Urinary bladder (tissue), 3 donors: ENCODE measurements at regions not wholly inside any gene's neighbourhood (a gene's known extent, or its start where the extent isn't known, plus 50 kb on each side); places are given as distances from the start of the nearest gene placed in this dataset.
"Not testable (repeated sequence)": the region's sequence is repeated elsewhere in the genome, so short reads cannot be mapped to it uniquely, and the experiment has no call there.

Experiments used
- DNase-seq: peaks from one replicate; pipeline ENCODE4 v3.0.0-alpha.2; 2015; ENCODE audit errors: extremely low spot score
- H3K27ac ChIP-seq: one replicate; pipeline ENCODE4 v1.5.1; 2013; ENCODE audit warnings: low read depth, mild to moderate bottlenecking, moderate library complexity
- H3K36me3 ChIP-seq: one replicate; pipeline ENCODE4 v1.6.1; 2013; ENCODE audit warnings: mild to moderate bottlenecking, moderate library complexity; ENCODE audit not compliant: insufficient read depth
- H3K4me1 ChIP-seq: one replicate; pipeline ENCODE4 v1.6.1; 2013; ENCODE audit warnings: mild to moderate bottlenecking, moderate library complexity; ENCODE audit not compliant: insufficient read depth
- H3K4me3 ChIP-seq: one replicate; pipeline ENCODE4 v1.5.1; 2013; ENCODE audit warnings: low read depth, low read length
- WGBS: extraction: QIAGEN DNeasy Blood & Tissue Kit; methylation state at CpG from one replicate; pipeline ENCODE4 v1.1.7; 2013; 5-methylcytosine and 5-hydroxymethylcytosine counted together
- donor health status: healthy with polysubstance abuse.
- donor health status: healthy.

DNA sequence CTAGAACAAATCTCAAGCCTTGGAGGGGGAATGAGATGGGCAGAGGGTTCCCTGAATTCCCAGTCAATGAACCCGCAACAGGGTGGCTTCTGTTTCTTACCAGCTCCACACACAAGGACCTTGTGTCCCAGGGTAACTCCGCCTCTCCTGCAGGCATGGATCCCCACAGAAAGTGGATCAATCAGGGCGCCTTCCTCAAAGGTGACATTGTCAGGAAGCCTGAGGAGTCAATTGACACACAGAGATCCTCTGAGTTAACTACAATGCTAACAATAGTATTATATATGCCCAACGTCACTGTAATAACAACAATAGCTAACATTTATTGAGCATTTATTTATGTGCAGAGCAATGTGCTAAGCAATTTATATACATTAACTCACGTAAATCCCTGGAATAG is 98.8 kb downstream of the TRIM69 start:
- H3K36me3 ChIP-seq, H3K4me3 ChIP-seq, DNase-seq, H3K27ac ChIP-seq, H3K4me1 ChIP-seq: not testable (repeated sequence)
- WGBS = 88% methylated on average over 5 of the region's 5 CpGs

DNA sequence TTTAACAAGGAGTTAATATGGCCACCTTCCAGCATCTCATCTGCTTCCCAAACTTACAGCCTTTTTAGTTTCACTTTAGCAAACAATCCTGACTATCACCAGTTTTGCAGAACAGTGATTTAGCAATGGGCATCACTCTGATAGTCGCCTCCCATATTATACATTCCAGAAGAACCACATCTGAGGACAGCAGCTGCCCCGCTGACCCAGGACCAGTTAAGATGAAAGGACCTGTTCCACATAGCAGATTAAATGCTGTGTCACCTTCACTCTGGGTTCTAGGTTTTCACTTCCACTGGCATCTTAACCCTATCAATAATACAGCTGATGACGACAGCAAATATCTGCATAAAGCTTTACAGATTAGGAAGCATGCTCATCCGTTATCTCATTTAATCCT is 99.8 kb downstream of the TRIM69 start:
- Histone ChIP-seq H3K36me3 (no peaks in the 10 kb centered on the region), H3K4me3 (no peak overlapping the region), H3K4me1 (no peaks in the 10 kb centered on the region), H3K27ac (no peak overlapping the region)
- no peak for DNase-seq
- WGBS = 71% methylated on average over 4 of the region's 4 CpGs

DNA sequence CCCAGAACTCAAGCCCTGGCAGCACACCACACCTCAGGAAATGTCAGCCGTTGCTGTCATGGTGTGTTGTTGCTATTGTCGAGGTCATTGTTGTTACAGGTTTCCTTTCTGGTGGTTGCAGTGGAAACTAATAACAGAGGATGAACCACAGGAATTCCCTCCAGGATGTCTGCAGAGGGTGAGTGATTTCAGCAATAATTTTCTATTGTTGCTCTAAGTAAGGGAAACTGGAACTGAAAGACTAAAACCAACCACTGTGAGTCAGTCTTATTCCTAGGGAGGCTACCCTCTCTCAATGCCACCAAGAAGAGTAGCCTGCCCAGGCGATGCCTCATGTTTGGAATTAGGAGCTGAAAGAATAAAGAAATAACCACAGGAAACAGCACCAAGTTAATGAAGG is 102.6 kb downstream of the TRIM69 start:
- 66% methylated on average over 3 of the region's 3 CpGs for WGBS
- not testable (repeated sequence) for H3K4me3 ChIP-seq, DNase-seq, H3K36me3 ChIP-seq, H3K27ac ChIP-seq, H3K4me1 ChIP-seq

DNA sequence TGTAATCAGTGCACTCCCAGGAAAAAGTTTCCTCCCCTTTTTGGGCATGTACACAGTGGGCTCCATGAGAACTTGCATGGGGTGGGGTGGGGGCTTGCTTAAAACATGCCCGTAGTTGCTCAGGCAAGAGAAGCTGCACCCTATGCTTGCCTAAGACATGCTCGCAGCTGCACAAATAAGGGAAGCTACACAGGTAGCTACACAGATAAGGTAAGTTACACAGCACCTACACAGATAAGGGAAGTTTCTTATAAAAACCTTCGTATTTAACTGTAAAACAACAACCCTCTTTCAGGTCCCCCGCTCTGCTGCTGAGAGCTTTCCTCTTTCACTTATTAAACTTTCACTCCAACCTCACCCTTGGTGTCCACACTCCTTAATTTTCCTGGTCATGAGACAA is 105.4 kb downstream of the TRIM69 start:
- H3K4me3 ChIP-seq, H3K36me3 ChIP-seq, H3K27ac ChIP-seq, DNase-seq, H3K4me1 ChIP-seq: not testable (repeated sequence)
- 63% methylated on average over 4 of the region's 4 CpGs for WGBS

DNA sequence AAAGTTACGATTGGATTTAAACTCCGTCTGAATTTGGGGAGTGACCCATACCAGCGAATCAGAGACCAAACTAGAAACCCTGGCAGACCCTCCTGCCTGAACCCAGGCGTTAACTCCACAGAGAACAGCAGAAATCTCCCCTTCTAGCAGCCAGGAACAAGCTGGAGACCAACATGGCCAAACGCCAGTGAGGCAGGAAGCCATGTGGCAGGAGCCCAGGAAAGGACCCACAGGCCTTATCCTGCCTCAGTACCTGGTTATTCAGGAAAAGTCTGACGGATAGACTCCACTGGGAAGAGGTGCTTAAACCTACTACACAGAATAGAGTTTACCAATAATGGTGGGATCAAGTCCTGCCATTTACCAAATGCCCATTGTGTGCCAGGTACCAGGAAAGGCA is 106.6 kb downstream of the TRIM69 start:
- H3K4me3 ChIP-seq, DNase-seq, H3K4me1 ChIP-seq, H3K36me3 ChIP-seq, H3K27ac ChIP-seq: not testable (repeated sequence)
- WGBS = 56% methylated on average over 6 of the region's 6 CpGs

DNA sequence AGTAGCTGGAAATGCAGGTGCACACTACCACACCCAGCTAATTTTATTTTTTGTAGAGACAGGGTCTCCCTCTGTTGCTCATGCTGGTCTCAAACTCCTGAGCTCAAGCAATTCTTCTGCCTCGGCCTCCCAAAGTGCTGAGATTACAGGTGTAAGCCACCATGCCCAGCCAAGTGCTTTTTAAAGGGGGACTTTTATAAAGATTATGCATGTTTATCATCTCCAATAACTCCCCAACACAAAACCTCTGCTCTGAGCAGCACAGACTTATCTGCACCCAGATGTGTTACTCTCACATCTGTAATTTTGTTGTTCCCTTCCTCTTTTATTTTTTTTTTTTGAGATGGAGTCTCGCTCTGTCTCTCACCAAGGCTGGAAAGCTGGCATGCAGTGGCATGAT is 108.6 kb downstream of the TRIM69 start:
- 86% methylated on average over 2 of the region's 2 CpGs for WGBS

DNA sequence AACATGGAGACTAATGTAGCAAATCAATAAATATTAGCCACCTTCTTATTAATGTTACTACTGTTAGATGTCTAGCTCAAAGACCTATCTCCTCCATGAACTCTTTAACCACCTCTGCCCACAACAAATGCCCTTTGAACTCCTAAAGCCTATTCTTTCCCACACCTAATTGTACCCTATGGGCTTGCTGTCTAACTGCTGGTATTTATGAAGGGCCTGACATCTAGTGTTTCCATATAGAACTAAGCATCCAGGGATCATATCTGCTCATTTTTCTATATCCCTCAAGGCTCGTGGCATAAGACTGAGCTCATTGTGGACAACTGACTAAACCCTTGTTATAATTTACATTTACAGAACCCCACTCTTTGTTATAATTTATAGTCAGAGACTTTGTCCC is 109.8 kb downstream of the TRIM69 start:
- 62% methylated on average over 1 of the region's 1 CpG for WGBS
- not testable (repeated sequence) for H3K4me3 ChIP-seq, DNase-seq, H3K4me1 ChIP-seq, H3K27ac ChIP-seq, H3K36me3 ChIP-seq

More for the DNA sequence above, 108.6 kb downstream of the TRIM69 start:
- H3K4me1 ChIP-seq, DNase-seq, H3K36me3 ChIP-seq, H3K4me3 ChIP-seq, H3K27ac ChIP-seq: not testable (repeated sequence)

DNA sequence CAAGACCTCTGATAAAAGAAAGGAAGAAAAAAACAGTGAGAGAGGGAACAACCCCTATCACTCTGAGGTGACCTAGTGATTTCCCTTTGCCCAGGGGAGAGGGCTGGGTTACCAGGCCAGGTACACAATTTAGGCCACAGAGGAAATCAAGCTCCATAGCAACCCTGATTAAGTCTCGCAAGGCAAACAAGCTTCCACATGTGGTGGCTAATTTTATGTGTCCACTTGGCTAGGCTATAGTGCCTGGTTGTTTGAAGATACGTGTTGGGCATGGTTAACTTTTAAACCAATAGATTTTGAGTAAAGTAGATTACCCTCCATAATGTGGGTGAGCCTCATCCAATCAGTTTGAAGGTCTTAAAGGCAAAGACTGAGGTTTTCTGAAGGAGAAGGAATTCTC is 108.9 kb upstream of the TERB2 start:
- not testable (repeated sequence) for DNase-seq, H3K4me1 ChIP-seq, H3K27ac ChIP-seq, H3K4me3 ChIP-seq, H3K36me3 ChIP-seq
- 85% methylated on average over 2 of the region's 2 CpGs for WGBS

DNA sequence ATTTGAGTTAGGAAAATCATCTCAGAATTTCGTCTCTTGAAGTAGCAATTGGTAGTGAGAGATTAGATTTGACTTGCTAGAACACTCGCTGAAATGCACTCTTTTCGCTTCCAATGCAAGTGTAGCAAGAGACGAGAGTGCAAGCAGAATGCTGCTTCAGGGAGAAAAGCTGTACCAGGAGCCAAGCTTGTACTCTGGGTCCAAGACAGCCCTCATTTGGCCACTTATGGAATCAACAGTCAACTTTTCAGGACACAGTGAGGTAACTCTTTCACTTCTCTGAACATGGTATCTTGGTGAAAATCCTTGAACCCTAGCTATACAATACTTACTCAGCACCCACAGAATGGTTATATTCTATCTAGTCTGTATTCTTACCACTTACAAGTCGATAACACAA is 107.6 kb upstream of the TERB2 start:
- WGBS = 76% methylated on average over 5 of the region's 5 CpGs
- not testable (repeated sequence) for H3K4me1 ChIP-seq, H3K36me3 ChIP-seq, H3K4me3 ChIP-seq, DNase-seq, H3K27ac ChIP-seq

DNA sequence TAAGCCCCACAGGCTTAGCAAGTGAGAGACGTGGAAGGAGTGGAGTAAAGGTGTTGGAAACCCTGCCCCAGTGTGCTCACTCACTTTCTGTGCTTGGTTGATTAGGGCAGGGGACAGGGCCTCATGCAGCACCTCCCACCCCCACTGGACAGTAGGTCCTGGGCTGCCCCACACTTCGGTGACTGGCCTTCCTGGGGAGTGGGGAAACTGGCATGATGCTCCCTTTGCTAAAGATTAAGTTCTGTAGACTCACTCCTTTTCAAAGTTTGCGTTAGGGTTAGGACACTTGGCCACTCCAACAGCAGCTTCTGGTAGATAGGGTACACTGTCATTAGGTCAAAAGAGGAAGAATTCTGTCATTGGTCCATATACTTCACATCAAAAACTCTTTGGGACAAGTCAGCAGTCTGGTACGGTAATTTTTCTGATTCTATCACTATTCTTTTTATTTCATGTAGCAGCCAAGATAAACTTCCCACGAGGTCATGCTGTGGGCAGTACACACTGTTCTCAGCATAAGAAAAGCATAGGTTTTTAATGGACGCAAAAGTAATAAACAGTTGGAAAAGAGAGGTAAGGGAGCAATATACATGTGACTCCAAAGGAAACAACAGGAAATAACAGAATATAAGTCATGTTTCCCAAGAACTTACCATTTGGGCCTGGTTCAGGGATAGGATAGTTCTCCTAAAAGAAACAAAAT is 106.6 kb upstream of the TERB2 start:
- H3K4me3 ChIP-seq, H3K4me1 ChIP-seq, H3K36me3 ChIP-seq, H3K27ac ChIP-seq: not testable (repeated sequence)
- DNase-seq = peak; percentile 17
- WGBS = 51% methylated on average over 6 of the region's 6 CpGs

DNA sequence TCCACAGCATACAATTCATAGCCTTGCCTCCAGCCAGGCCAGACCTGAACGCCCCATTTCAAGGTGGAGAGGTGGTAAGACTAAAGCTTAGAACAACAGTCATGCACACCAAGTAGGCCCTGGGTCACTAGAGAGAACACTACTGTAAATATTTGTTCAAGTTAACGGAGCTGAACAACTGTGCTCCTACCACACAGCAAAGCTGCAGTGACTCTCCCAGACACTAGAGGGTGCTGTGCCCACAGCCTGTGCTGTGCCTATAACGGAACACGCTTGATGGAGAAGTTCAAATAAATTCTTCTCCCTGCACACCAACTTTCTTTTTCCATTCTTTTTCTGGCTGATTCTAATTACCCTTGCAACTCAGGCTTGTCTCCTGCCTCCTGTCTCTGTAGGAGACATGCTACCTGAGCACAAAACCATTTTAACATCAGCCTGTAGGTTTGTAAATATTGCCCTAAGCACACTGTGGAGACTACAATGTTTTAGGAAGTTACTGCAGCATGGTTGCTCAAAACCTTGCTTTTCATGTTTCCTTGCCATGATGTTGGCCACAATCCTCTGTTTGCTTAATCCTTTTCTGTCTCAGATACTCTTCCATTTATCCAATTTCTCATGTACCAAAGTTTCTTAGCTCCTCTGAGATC is 103.1 kb upstream of the TERB2 start:
- WGBS = 17% methylated on average over 4 of the region's 4 CpGs
- not testable (repeated sequence) for H3K4me1 ChIP-seq, DNase-seq, H3K27ac ChIP-seq, H3K4me3 ChIP-seq, H3K36me3 ChIP-seq

DNA sequence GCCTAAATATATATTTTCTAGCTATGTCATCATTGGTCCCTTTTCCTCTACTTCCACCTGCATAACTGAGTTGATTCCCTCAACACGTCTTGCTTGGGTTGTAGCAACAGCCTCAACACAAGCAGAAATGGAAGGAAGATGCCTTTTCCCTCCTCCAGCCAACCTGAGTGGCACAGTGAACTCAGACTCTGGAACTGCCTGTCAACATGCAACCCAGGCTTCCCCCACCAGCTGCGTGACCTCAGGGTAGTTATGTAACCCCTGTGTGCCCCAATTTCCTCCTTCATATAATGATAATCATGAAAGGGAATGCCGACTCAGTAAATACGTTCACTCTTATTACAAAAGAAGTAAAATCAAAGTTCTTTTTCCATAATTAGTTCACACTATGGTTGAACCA is 101.8 kb upstream of the TERB2 start:
- WGBS = 80% methylated on average over 4 of the region's 4 CpGs
- not testable (repeated sequence) for H3K27ac ChIP-seq, H3K36me3 ChIP-seq, H3K4me3 ChIP-seq, DNase-seq, H3K4me1 ChIP-seq

DNA sequence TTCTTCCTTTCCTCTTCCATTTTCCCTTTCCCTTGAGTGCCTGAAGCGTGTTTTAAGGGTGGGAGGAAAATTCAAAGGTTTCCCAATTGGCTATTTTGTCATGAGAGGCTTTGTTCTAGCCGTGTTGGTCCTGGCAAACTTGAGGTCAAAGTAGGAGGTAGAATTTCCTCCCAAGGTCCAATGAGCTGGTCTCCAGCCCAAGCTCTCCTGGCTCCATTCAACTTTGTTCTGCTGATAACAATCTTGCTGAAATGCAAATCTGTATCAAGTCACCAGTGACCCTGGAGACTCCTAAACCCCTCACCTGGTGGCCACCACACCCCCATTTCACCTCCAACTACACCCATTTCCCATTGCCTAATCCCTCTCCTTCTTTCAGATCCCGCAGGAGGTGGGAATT is 100.2 kb upstream of the TERB2 start:
- DNase-seq, H3K4me3 ChIP-seq, H3K36me3 ChIP-seq, H3K4me1 ChIP-seq, H3K27ac ChIP-seq: not testable (repeated sequence)
- 82% methylated on average over 2 of the region's 3 CpGs for WGBS

DNA sequence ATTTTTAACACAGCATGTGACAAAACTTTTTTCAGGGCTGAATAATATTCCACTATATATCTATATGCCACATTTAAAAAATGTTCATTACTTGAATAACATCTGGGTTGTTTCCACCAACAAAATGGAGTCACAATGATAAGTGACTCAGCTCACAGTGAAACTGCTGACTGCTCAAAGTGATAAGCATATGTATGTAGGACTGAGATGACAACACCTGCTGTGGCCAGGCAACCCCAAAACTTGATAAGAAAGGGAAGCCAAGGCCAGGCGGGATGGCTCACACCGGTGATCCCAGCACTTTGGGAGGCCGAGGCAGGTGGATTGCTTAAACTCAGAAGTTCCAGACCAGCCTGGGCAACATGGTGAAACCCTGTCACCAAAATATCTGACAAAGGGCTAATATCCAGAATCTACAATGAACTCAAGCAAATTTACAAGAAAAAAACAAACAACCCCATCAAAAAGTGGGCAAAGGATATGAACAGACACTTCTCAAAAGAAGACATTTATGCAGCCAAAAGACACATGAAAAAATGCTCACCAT is 99.2 kb upstream of the TERB2 start:
- 100% methylated on average over 1 of the region's 3 CpGs for WGBS
- not testable (repeated sequence) for H3K27ac ChIP-seq, H3K4me3 ChIP-seq

More for the DNA sequence above, 99.2 kb upstream of the TERB2 start:
- not testable (repeated sequence) for H3K4me1 ChIP-seq, H3K36me3 ChIP-seq, DNase-seq
